ACHN (cell line): ENCODE measurements at regions not wholly inside any gene's neighbourhood (a gene's known extent, or its start where the extent isn't known, plus 50 kb on each side); places are given as distances from the start of the nearest gene placed in this dataset.

Experiments
- DNase-seq: peaks from one replicate; pipeline ENCODE4 v3.0.0-alpha.2; 2015
- in situ Hi-C: cut with HindIII; loops from 2 replicates; pipeline ENCODE4 v1.10.0; 2017; ENCODE audit warnings: low sequenced_read_pairs, low pct_ligation_motif_present, low pct_unique_long_range_greater_than_20kb

DNA sequence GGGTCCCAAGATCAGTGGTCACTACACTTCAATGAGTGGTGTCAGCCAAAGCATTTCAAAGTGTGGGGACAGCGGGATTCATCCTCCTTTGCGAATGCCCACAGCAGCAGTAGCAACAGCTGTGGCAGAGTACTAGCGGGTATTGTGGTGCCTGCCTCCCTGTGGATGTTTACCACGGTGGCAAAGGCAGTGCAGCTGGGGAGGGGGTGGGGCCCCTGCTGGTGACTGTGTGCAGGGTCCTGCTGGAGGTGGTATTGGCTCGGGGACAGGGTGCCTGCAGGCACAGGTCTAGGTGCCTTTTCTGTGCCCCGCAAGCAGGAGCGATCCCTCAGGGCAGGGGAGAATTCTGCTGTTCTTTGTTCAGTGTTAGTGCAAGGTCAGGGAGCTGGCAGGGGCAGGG, 415.7 kb downstream of the USP25 start:
- in situ Hi-C loops, result no loop called here
- no peak for DNase-seq

DNA sequence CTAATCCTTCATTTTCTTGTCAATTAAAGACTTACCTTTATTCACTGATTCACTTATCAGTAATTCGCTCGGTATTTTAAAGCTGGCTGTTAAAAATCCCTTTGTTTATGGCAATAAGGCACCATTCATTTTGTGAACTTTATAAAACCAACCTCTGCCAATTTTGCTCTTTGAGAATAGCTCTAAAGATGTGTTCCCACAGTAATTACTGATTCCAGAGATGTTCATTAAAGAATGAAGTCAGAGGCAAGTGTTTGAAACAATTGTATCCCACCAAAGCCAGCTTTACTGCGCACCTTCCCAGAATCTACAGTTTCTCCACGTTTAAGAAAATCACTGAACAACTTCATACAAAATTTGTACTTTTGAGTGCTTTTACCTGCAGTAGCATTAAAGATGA, 424.5 kb downstream of the USP25 start:
- DNase-seq, result no peak
- in situ Hi-C loops, result no loop called here

DNA sequence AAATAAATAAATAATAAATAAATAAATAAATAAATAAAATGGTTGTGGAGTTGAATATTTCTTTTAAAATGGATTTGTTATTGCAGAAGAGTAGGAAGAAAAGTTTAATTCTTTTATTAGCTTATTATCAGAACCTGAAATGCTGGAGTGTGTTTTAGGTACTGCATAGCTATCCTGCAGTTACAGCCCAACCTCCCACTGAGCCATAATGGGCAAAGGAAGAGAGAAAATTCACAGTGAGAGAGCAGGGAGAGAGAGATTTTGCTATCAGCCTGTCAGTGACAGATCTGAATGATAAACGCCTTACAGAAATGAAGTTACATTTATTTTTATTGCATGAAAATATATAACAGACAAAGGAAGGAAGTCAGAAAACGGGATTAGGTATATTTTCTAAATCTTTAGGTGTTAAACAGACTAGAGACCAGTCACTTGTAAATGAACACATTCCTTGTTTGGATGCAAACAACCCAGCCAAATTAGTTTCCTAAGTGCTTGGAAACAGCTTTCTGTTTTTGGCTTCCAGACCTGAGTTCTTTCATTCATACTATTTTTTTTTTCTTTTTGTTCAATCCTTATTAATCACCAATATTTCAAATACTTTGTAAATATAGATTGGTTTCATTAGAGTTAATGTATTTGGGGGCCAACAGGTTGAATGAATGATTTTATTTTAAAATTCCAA, 425.3 kb downstream of the USP25 start:
- in situ Hi-C loops, result no loop called here
- no peak for DNase-seq

DNA sequence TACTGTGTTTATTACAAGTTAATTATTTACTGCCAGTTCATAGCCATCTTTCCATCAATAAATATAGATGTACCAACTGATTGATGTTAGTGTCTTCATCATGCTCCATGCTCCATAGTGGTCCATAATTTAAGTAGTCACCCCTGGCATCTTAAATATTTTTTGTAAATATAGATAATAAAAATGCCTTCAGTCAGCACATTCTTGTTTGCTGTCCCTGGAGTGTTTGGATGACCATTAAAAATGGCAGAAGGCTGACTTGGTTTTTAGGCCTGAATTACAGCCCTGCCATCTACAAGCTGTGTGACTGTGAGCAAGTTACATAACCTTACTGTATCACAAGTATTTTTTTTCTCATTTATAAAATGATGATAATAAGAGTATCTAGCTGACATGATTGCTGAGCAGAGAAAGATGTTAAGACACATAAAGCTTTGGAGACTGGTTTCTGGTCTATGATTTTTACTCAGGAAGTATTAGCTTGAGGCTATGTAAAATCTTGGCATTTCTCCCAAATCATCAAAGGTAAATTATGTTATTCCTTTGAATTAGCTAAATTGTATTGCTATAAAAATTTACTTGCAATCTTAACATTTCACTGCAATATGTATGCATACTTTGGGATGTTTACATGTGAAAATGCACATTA, 427.2 kb downstream of the USP25 start:
- in situ Hi-C loops, result no loop called here
- no peak for DNase-seq

DNA sequence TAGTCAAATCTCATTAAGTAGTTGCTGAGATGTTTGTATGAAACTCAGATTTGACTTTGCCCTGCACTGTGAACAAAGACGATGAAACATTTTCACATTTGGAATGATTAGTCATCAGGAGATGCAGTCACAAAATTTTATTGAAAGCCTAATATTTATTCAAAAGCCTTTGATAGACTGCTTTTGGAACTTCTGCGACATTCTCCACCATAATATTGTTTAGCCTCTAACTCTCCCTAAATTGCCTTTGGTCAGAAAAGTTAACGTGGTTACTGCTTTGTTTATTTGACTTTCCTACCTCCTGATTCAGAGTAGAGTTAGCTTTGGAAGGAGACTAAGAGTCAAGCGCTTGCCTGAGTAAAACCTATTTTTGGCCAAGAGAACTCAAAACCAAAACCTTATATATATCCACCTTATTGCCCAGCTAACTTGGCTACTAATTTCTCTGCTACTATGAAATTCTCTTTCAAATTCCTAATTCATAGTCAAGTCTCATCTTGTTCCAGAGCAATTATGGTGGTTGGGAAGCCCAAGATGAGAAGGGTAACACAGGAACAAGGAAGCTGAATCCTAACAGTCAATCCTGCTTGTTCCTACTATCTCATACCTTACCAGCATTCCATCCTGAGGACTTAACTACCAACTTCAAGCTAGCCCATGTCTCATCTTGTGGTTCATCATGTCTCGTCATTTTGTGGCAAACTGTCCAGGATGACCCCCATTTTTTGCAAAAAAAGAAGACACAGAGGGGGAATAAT, 429.6 kb downstream of the USP25 start:
- in situ Hi-C loops, result no loop called here
- no peak for DNase-seq

DNA sequence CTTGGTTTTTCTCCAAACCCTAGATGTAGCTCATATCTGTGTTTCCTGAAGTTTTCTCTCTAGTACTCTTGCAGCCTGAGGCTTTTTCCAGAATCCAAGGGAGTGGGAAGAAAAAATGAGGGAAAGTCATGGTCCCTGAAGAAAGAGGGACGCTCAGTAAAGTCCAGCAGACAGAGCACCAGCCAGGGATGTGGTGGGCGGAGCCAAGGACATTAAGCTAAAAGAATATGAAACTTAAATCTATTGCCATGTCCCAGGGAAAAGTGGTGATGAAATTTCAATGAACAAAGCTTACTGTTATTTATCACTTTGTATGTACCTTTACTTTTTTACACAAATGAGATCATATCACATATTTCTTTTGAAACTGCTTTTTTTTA, 430.2 kb downstream of the USP25 start:
- no peak for DNase-seq
- in situ Hi-C loops, result no loop called here

DNA sequence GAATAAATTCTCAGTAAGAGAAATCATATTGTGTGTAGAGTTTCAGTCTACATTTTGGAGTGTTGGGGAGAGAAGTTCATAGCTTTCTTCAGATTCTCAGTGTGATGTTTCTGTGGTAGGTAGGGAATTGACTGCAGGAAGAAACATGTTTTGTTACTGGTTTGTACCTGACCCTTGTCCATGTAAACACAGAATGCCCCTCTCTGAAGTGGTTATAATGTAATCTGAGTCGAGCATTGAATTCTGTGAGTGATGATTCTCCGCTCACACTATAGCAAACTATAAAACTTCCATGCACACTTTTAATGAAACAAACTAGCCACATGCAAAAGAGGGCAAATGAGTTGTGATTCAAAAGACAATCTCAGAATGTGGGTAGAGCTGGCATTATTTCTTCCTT, 433.2 kb downstream of the USP25 start:
- DNase-seq, result no peak
- in situ Hi-C loops, result no loop called here

DNA sequence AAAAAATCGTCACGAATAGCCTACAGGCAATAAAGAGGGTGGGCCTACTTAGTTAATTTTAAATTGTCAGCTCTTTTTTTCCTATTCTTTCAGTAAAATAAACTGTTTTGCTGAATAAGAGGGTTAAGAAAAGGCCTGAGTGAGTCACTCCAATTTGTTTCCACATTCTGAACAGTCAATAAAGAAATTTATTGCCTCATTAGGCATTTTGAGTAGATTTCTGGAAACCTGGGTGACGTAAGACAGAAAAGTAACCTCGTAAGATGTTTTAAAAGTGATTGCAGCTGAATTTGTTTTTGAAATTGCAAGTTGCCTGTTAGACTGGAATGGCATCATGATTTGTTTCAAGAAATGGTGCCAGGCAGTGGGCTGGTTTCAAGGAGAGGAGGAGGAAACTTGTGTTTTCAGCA, 439.3 kb downstream of the USP25 start:
- DNase-seq, result no peak
- in situ Hi-C loops, result no loop called here

DNA sequence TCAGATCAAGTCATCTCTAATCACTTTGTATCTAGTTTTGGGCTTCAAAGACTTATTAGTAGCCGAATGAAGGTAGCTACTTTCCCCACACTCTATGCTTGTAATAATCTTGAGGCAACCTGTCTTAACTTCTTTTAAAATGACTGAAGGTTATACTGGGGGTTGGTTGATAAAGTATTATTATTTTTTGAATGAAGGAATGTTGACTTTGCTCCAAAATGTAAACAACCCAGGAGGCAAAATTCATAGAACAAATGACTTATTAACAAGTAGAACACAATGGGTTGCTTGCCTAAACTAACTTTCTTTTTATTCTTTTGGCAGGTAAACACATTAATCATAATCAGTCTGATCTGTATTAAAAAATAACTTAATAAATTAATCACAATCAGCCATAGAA, 440.0 kb downstream of the USP25 start:
- no peak for DNase-seq
- in situ Hi-C loops, result no loop called here

DNA sequence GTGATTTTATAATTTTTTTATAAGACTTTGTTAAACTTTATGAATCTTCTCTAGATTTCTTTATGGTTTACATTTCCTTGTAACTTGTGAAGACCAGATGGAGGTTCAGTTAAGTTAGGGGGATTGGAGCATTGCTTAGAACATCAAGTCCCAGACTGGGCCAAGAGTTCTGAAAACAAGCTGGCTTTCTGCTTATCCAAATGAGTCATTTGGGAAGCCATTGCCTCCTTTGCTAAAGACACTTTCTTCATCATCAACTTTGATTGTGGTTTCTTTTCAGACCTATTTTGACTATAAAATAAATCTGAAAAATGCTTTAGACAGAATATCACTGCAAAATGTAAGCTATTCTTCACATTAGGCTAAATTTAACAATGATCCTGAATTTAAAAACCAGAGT, 446.8 kb downstream of the USP25 start:
- in situ Hi-C loops, result no loop called here
- no peak for DNase-seq

DNA sequence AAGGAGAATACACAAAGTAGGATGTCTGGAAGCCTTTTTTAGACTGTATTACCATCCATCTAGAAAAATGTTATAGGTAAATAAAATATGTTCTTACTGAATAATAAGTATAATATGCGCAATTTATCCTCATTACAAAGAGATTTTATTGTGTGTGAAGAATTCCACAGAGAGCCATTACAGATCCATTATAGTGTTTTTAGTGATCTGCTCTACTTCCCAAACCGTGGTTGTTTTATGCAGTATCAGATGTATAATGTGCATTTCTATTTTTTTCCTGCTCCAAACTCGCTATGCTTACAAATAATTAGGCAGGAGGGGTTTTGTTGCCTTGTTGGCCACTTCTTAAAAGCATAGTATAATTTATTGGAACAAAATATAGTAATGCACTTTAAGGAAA, 447.8 kb downstream of the USP25 start:
- in situ Hi-C loops, result no loop called here
- DNase-seq, result no peak

DNA sequence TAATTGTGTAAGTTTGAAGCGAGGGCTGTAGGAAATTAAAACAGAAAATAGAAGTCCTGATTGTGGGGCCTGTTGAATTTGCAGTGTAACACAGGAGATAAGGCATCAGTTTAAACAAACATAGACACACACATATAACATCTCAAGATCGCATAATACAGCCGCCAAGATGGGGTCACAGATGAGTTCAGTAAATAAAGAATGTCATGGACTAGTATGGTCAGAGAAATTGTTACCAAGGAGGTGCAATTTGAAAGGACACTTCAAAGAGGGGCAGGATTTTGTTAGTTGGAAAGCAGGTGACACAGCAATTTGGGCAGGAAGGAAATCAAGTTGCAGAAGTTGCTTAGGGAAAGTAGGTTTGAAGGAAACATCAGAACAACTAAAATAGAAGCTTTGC, 450.0 kb downstream of the USP25 start:
- no peak for DNase-seq

DNA sequence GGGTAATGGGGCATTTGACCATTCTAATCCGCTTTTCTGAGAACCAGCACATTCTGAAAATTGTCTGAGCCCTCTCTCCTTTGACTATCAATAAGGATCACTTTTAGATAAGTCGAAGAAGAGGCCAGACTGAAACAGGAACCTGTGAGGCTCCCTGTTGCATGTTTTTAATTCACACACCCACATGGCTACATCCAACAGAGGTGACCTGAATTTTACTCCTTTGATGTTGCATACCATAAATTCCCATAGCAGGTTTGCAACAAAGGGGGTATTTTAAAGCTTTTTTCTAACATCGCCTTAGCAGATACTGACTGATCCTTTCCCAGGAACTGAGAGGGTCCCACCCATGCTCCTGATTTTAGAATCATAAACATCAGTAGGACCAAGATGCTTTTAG, 450.8 kb downstream of the USP25 start:
- in situ Hi-C loops, result no loop called here

More for the DNA sequence above, 450.0 kb downstream of the USP25 start:
- in situ Hi-C loops, result no loop called here

DNA sequence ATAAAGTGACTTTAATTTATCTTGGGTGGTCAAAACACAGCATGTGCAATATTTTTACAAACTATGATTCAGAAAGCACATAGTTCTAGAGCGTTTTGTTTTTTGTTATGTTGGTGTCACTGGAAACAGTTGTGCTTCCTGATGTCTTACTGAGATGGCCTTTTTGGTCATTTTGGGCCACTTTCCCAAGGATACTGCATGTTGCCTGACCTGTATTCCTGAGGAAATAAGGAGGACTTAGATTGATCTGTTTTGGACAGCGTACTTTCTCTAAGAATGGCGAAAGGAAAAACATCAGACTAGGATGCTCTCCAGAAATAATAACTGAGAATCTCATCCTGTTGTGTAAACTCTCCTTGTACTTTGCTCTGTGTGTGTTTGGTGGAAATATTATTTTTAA, 451.2 kb downstream of the USP25 start:
- no peak for DNase-seq
- in situ Hi-C loops, result no loop called here

More for the DNA sequence above, 450.8 kb downstream of the USP25 start:
- DNase-seq, result no peak

DNA sequence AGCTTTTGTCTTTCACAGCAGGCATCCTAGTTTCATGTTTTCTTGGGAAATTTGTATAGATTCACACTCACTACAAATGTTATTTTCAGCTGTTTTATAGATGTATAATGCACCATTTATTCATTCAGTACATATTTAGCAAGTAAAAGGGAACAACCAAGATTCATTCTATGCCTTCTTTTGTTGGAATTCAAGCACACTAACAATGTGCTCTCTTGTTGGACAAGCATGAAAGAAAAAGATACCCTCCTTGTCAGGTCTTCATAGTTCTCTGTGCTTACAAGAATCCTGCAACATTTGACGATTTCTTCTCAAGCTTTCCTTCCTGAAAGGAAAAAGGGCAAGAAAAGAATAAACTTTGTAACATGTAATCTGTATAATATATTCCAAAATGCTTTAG, 456.0 kb downstream of the USP25 start:
- DNase-seq, result no peak
- in situ Hi-C loops, result no loop called here

DNA sequence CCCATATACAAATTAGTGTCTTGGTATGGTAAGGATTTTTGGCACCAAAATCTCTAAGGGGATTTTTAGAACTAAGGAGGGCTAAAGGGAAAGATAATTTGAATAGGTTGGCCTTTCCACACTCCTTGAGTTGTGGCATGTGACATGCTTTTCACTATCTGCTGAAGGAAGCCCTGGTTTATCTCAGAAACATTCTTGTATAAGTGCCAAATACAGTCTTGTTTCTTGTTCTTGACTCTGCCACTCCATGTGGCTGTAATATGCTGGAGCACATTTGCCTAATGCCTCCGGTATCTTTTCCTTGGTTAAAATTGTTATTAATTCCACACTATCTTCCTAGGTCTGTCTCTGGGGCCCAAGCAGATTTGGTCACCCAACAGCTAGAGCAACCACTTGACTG, 457.0 kb downstream of the USP25 start:
- in situ Hi-C loops, result no loop called here
- DNase-seq, result no peak

DNA sequence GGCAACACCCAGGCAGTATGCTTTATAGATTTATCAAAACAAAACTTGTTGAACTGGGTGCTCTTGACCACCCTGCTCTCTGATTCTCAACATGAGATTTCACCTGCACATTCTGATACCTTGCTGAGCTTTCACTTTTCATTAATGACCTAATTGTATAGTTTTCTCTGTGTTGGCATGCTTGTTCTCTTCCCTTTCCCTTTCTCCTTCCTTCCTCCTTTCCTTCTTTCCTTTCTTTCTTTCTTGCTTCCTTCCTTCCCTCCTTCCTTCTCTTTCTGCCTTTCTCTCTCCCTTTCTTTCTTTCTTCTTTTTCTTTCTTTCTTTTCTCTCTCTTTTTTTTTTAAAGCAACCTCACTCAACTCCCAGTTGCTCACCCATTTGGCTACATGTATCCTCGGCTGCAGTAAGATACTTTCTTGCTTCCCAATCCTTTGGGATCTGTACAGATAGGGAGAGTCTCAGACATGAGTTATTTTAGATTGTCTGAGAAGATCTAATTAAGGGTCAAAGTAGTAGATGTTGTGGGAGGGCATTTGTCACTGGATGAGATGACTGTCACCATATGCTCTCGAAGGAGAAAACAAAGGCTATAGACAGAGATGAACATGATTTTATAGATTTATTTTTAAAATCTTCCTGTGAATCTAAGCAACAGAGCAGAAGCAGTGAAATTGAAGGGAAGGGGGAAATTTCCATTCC, 458.0 kb downstream of the USP25 start:
- in situ Hi-C loops, result no loop called here
- DNase-seq, result no peak

DNA sequence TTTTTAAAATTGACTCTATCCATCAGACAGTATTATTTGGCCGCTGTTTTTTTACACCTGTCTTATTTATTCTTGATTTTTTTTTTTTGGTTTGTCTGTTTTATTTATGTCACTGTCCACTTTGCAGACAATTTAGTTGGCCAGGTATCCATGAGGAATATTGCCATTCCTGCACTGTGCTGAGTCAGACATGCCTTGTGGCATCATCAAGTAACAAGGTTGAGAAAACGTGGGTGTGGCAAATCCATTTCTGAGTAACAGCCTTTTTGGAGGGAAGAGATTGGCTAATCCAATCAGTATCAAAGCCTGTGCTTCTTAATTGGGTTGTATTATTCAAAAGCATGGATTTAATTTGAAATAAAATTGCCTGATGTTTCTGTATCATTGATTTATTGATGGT, 463.1 kb downstream of the USP25 start:
- in situ Hi-C loops, result no loop called here
- DNase-seq, result no peak

DNA sequence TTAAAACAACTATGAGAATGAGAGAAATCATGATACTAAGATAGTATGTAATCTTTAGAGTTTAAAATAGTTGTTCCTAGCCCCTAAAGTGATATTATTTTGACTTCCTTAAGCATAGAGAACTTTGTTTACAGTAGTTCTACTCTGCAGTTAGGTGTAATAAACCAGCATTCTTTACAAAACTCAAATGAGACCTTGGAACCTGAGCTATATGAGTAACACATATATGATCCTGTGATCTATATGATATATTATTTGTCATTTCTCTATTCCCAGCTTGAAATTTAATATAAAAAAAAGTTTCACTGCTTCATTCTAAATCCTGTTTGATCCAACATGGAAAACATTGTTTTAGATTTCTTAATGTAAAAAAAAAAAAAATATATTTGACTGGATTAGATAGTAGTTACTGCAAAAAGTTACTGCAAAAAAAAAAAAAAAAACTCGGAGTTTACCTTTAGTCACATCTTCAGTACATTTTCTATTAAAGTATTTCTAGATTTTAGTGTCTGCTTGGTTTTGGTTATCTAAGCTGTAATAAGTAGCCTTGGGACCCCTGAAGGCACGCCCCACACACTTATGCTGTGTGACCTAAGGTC, 463.8 kb downstream of the USP25 start:
- in situ Hi-C loops, result no loop called here
- no peak for DNase-seq
